AG04449 (cell line): ENCODE measurements at regions not wholly inside any gene's neighbourhood (a gene's known extent, or its start where the extent isn't known, plus 50 kb on each side); places are given as distances from the start of the nearest gene placed in this dataset.

Experiments
- CTCF ChIA-PET: fragments of 350-600 bp; formaldehyde crosslinking; extraction: SDS; loops from one replicate; lab custom pipeline; 2021; ENCODE audit warnings: antibody characterized with exemption; lab: Yijun Ruan, JAX
- POLR2A ChIA-PET: fragments of 400-600, 350-600 bp; formaldehyde crosslinking; extraction: SDS; loops from one replicate; lab custom pipeline; 2020; ENCODE audit warnings: antibody characterized with exemption, inconsistent platforms; lab: Yijun Ruan, JAX
- DNase-seq: peaks from one replicate; pipeline ENCODE4 v3.0.0-alpha.2; 2010; ENCODE audit warnings: low read depth, low spot score
- H3K4me3 ChIP-seq: 2 replicates; pipeline ENCODE4 v1.5.1; 2011; ENCODE audit warnings: low read depth, mild to moderate bottlenecking, control low read depth, low read length
- TF ChIP-seq, protein P1 (sequence below): IDR thresholded peaks from one replicate; pipeline ENCODE4 v1.5.1; 2011; ENCODE audit warnings: mild to moderate bottlenecking, moderate library complexity, low read length, control low read depth, inconsistent platforms; ENCODE audit not compliant: insufficient read depth; ENCODE audit errors: missing control alignments

DNA sequence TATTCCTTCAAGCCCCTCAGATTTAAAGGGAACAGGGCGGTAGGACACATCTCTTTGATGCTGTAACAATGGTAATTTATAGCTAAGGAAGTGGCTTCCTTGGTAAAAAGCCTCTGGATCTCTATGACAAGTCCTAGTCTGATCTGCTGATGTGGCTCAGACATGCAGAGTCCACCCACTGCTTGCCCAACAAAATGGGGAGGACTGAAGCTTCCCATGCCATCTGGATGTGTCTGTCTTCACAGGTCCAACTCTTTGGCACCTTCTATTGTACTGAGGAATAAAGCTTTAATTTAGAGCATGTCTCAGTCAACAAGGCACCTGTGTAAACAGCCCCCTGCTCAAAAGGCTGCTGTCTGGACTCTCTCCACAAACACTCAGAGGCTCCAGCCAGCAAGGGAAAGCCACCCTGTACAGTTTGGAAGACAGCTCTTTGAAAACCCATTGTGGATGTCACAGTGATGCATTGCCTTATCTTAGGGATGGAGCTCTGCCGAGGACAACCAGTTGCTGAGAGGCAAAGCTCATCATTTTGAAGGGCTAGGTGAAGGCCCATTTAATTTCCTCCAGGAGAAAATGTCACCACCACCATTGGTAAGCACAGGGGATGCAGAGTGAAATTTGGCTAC, 348.6 kb upstream of the GRM7 start:
- no peak overlapping the region for H3K4me3 ChIP-seq
- CTCF ChIA-PET, result no interaction called here

DNA sequence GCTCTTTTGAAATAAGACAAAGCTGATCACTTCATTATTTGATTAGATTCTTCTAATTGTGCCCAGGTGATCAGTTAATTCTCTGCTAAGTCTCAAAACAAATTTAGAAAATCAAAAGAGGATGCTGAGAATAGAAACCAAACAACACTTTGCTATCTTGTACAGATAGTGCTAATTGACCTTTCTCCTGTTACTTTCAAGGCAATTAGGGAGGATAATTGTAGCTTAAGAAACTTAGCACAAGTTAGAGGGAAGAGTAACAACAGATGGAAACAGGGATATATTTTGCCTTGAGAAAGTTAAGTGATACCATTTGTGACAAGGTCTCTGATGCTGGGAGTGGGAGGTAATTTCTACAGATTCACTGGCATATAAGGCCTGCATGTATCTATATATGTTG, 344.8 kb upstream of the GRM7 start:
- POLR2A ChIA-PET, result no interaction called here
- H3K4me3 ChIP-seq, result no peak overlapping the region
- CTCF ChIA-PET, result no interaction called here
- DNase-seq, result no peak
- TF ChIP-seq, protein P1, sequence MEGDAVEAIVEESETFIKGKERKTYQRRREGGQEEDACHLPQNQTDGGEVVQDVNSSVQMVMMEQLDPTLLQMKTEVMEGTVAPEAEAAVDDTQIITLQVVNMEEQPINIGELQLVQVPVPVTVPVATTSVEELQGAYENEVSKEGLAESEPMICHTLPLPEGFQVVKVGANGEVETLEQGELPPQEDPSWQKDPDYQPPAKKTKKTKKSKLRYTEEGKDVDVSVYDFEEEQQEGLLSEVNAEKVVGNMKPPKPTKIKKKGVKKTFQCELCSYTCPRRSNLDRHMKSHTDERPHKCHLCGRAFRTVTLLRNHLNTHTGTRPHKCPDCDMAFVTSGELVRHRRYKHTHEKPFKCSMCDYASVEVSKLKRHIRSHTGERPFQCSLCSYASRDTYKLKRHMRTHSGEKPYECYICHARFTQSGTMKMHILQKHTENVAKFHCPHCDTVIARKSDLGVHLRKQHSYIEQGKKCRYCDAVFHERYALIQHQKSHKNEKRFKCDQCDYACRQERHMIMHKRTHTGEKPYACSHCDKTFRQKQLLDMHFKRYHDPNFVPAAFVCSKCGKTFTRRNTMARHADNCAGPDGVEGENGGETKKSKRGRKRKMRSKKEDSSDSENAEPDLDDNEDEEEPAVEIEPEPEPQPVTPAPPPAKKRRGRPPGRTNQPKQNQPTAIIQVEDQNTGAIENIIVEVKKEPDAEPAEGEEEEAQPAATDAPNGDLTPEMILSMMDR, result no peak

More for the DNA sequence above, 348.6 kb upstream of the GRM7 start:
- TF ChIP-seq, protein P1, result no peak
- POLR2A ChIA-PET, result no interaction called here
- DNase-seq, result no peak

DNA sequence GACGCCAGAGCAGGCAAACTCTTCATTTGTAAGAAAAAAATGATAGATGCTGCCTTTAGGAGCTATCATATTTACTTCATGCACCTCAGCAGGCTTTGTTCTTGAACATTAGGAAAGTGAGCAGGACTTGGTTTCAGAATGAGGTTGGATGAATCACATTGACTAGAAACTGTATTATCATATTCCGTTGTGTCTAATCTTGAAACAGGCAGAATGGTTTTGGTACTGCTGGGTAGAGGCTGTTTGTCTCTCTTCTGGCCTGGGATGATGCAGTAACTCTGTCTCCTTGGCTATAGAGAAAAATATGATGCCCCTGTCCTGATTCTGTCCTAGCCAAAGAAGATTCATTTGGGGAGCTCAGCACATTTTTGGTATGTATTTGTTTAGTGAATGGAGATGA, 344.2 kb upstream of the GRM7 start:
- TF ChIP-seq, protein P1, result no peak
- POLR2A ChIA-PET, result no interaction called here
- no peak for DNase-seq
- H3K4me3 ChIP-seq, result no peak overlapping the region
- CTCF ChIA-PET, result no interaction called here

DNA sequence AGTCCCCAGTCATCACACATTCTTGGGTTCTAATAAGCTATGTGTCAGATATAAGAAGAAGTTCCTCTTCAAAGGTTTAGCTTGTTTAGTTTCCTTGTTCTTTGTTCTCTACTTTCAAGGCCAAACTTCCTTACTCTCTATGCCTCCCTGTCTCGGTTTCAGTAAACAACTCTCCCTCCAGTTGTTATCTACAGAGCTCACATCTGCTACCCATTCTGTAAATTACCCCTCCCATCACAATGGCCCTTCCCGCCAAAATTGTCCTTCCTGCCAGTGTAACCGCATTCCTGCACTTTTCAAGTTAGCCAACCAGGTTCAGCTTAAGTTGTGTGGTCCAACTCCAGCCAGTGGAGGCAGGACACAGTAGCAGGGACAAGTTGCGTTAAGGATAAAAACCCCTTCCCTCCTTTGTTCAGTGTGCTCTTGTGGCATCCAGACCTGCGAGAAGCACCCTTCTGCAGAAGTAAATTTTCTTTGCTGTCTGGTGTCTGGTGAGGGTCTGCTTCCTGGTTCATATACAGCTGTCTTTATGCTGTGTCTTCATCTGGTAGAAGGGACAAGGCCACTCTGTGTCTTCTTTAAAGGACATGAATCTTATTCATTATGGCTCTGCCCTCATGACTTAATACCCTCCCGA, 342.1 kb upstream of the GRM7 start:
- CTCF ChIA-PET, result no interaction called here
- DNase-seq, result no peak
- TF ChIP-seq, protein P1, result no peak
- H3K4me3 ChIP-seq, result no peak overlapping the region
- POLR2A ChIA-PET, result no interaction called here

DNA sequence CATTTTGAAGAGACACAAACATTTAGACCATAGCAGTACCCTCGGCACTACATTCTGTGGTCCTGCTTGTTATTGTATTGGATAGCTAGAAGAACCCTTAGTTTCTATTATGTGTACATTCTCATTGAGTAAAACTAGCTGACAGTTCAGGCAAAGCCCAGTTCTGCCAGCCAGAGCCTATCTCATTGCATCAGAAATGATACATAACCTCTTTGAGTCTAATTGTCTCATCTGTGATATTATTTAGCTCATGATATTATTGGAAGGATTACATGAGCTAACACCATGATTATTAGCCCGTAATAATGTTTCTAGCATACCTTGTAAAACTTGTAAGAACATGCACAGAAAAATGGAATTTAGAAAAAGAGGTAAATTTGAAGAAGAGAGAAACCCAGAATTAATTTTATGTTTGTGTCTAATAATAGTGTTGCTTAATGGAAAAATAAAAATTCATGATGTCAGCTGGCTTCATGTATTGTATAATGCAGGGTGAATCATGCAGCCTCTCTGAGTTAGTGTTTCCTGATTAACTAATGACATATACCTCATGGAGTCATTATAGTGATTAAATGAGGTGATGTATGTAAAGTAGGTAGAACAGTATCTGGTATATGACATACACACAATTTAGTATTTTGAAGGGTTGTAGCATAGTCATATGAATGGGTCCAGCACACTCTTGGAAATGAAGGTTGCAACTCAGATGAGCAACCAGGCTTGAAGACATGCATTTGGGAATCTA, 339.4 kb upstream of the GRM7 start:
- TF ChIP-seq, protein P1, result no peak
- no peak overlapping the region for H3K4me3 ChIP-seq
- DNase-seq, result no peak
- POLR2A ChIA-PET, result no interaction called here
- CTCF ChIA-PET, result no interaction called here

DNA sequence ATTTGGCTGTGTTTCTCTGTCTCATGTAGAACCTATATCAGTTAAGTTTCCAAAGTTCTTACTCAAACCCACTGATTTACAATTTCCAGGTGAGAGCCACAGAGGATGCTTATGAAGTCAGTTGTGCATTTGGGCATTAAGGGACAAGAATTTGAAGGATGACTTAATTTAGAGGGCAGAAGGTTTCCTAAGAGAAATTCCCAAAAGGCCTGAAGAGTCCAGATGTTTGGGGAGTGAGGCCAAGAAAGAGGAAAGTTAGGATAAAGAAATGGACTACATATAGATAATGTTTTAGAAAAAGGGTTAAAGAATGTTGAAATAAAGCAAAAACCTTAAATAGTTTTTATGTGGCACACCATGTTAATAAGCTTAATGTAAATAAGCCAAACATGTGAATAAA, 338.7 kb upstream of the GRM7 start:
- TF ChIP-seq, protein P1, result no peak
- POLR2A ChIA-PET, result no interaction called here
- CTCF ChIA-PET, result no interaction called here
- DNase-seq, result no peak
- H3K4me3 ChIP-seq, result no peak overlapping the region
